Lower leg skin (tissue), 4 donors: ENCODE measurements at regions not wholly inside any gene's neighbourhood (a gene's known extent, or its start where the extent isn't known, plus 50 kb on each side); places are given as distances from the start of the nearest gene placed in this dataset.

Experiments used
- DNase-seq, 2 donors: peaks; one replicate each; pipeline ENCODE4 v3.0.0-alpha.2; 2019; ENCODE audit warnings: low spot score in 2 of 2
- H3K4me3 ChIP-seq: fragments of 200-600 bp; sonication (generic); 2 replicates; pipeline ENCODE4 v1.5.1; 2017; ENCODE audit warnings: mild to moderate bottlenecking, low read depth; ENCODE audit not compliant: poor library complexity, severe bottlenecking
- CTCF ChIP-seq, 3 donors: fragments of 450-650 bp; IDR thresholded peaks; one replicate each; pipeline ENCODE4 v1.5.1; 2016; ENCODE audit warnings: antibody characterized with exemption in 3 of 3, mild to moderate bottlenecking in 3 of 3, moderate library complexity in 2 of 3
- POLR2A ChIP-seq, 2 donors: fragments of 450-650 bp; IDR thresholded peaks; one replicate each; pipeline ENCODE4 v1.6.1; 2016 to 2017; ENCODE audit warnings: antibody characterized with exemption in 2 of 2, mild to moderate bottlenecking in 1 of 2, moderate library complexity in 1 of 2
- WGBS, 2 donors: methylation state at CpG; one replicate each; pipeline ENCODE4 v1.1.5; 2018; 5-methylcytosine and 5-hydroxymethylcytosine counted together
- intact Hi-C: fragments of 100-400 bp; cut with DNase I; formaldehyde crosslinking; loops from one replicate; pipeline ENCODE4 v1.15.0; 2023; ENCODE audit warnings: low total_unique reads

DNA sequence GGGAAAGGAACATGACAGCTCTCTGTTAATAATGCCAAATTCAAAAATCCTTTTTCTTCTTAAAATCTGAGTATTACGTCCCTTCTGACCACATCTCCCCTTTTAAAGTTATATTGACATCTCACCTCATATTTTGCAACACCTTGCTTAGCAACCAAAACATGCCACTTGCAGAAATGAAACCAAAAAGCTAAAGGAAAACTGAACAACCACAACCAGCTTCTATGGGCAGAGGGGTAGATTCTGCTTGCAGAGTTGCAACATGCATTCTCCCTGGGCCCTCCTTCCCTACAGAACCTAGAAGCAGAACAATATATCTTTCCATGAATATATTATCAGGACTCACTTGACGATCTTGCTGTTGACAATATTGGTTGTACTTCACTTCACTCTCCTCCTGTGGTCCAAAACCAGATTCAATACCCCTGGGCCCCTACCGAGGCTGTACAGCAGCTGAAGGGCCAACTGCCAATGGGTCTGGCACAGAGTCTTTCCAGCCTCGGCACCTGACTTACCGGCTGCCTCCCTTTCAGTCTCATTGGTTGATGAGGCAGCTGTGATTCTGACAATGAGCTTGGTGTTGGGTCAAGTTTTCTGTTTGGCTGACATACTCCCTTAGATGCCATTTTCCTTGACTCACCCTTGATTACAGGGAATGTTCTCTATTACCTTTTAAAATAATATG lies 616.6 kb downstream of the ZEB2 start:
- intact Hi-C loops, result no loop called here
- TF ChIP-seq CTCF (IDR thresholded peaks at IDR 0.05) (no peak), POLR2A (IDR thresholded peaks at IDR 0.05) (no peak)
- no peak overlapping the region for H3K4me3 ChIP-seq
- no peak for DNase-seq
- 41 to 59% methylated on average over 5 of the region's 5 CpGs for WGBS, 2 donors

DNA sequence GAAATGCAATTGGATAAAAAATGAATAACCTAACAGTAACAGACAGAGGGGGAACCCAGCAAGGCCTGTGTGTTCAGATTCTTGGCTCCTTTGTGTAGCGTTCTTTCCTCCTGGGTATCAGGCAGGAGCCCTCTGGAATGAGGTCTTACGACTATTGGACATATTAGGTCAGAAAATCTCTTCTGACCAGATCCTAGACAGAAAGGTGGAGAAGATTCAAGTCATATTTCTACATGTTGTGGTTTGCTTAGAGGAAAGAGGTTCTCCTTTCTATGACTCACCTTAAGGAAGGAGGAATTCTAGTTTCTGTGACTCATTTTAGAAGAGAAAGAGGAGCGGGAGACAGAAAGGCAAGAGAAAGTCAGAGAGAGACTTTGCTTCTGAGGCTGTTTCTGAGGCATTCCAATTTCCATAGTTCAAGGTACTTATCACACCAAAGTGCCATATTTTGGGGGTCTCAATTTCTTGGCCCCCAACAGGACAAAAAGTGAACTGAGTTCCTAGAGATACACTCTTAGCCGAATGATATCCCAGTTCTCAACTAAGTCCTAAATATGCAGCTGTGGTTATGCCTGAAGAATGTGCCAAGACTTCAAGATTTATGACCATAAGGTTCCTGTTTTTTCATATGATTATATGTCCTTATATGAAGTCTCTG lies 618.6 kb downstream of the ZEB2 start:
- TF ChIP-seq CTCF (IDR thresholded peaks at IDR 0.05) (no peak), POLR2A (IDR thresholded peaks at IDR 0.05) (no peak)
- DNase-seq, result no peak
- H3K4me3 ChIP-seq, result no peak overlapping the region
- WGBS, 2 donors, result 43 to 55% methylated on average over 4 of the region's 4 CpGs
- intact Hi-C loops, result no loop called here

DNA sequence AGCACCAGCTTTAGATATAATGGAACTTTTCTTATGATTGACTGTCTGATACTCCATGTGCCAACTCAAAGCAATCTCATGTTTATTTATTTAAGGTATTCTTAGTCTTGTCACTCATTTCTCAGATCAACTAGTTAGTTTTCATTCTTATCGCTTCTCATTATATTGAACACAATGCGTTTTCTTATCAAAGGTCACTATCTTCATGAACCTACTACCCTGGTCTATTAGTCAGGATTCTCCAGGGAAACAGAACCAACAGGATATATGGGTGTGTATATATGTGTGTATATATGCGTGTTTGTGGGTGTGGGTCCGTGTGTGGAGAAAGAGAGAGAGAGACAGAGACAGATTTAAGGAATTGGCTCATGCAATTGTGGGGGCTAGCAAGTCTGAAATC lies 619.9 kb downstream of the ZEB2 start:
- TF ChIP-seq CTCF (IDR thresholded peaks at IDR 0.05), result no peak
- no peak for TF ChIP-seq POLR2A (IDR thresholded peaks at IDR 0.05)
- intact Hi-C loops, result no loop called here
- no peak overlapping the region for H3K4me3 ChIP-seq
- 78 to 81% methylated on average over 4 of the region's 4 CpGs for WGBS, 2 donors
- DNase-seq, result no peak

GRCh38 chr2:143893371-143893770 lies 626.5 kb downstream of the ZEB2 start:
- WGBS, 2 donors, result 89 to 95% methylated on average over 3 of the region's 3 CpGs
- no peak for DNase-seq
- intact Hi-C loops, result no loop called here
- TF ChIP-seq POLR2A (IDR thresholded peaks at IDR 0.05) (no peak), CTCF (IDR thresholded peaks at IDR 0.05) (no peak)
- no peak overlapping the region for H3K4me3 ChIP-seq

DNA sequence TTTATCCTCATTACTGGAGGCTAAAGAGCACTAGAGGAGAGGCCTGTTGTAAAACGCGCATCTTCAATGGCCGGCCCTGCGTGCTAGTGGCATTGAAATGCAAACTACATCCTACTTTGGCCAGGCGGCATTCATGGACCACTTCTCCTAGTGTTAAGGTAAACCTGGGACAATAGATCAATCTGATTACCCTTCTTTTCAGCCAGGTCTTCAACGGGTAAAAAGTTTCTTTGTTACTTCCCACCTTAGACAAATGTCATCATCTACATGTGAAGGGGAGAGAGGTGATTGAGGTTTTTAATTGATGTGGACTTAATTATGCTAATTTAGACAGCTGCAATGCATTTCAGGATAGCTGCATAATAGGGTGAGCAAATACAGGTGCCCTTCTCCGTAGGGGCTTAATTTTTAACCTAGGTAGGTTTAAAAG lies 628.0 kb downstream of the ZEB2 start:
- TF ChIP-seq POLR2A (IDR thresholded peaks at IDR 0.05), result no peak
- no peak for TF ChIP-seq CTCF (IDR thresholded peaks at IDR 0.05)
- 82 to 83% methylated on average over 7 of the region's 7 CpGs for WGBS, 2 donors
- DNase-seq, result no peak
- H3K4me3 ChIP-seq, result no peak overlapping the region
- intact Hi-C loops, result no loop called here
